C4-2B (cell line): ENCODE measurements at regions not wholly inside any gene's neighbourhood (a gene's known extent, or its start where the extent isn't known, plus 50 kb on each side); places are given as distances from the start of the nearest gene placed in this dataset.

ENCODE experiments used
- H3K27ac ChIP-seq: fragments of 450-650 bp; 2 replicates; pipeline ENCODE4 v1.5.1; 2017
- ZFX ChIP-seq: fragments of 450-650 bp; IDR thresholded peaks from 2 replicates; pipeline ENCODE4 v1.6.1; 2017
- TF ChIP-seq, protein P1 (sequence below): fragments of 450-650 bp; conservative IDR thresholded peaks from 2 replicates; pipeline ENCODE4 v1.5.1; 2017; ENCODE audit warnings: mild to moderate bottlenecking

DNA sequence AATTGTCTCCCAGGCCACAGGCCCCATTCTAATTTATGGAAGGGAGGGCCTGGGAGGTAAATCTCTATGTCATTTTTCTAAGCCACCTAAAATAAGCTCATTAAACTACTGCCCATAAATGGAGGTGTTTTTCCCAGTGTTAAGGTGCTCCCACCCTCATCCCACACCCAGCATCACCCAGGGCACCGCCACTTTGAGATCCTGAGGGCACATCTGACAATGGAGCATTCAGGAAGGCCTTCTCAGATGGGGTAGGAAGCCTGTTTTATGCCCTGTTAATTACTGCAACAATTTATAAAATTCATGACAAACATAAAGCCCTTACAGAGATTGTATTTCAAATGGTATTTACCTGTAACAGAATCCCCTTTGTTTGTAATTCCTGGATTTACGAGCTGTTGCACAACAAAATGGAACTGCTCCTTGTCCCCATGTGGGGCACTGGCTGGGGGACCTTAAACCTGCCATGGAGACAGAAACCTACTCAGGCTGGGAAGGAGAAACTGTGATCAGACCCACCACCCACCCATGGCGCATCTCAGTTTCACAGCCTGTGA lies 319.5 kb upstream of the USP24 start:
- H3K27ac ChIP-seq: no peak overlapping the region
- TF ChIP-seq, protein P1, sequence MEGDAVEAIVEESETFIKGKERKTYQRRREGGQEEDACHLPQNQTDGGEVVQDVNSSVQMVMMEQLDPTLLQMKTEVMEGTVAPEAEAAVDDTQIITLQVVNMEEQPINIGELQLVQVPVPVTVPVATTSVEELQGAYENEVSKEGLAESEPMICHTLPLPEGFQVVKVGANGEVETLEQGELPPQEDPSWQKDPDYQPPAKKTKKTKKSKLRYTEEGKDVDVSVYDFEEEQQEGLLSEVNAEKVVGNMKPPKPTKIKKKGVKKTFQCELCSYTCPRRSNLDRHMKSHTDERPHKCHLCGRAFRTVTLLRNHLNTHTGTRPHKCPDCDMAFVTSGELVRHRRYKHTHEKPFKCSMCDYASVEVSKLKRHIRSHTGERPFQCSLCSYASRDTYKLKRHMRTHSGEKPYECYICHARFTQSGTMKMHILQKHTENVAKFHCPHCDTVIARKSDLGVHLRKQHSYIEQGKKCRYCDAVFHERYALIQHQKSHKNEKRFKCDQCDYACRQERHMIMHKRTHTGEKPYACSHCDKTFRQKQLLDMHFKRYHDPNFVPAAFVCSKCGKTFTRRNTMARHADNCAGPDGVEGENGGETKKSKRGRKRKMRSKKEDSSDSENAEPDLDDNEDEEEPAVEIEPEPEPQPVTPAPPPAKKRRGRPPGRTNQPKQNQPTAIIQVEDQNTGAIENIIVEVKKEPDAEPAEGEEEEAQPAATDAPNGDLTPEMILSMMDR: no peak
- TF ChIP-seq ZFX: no peak

DNA sequence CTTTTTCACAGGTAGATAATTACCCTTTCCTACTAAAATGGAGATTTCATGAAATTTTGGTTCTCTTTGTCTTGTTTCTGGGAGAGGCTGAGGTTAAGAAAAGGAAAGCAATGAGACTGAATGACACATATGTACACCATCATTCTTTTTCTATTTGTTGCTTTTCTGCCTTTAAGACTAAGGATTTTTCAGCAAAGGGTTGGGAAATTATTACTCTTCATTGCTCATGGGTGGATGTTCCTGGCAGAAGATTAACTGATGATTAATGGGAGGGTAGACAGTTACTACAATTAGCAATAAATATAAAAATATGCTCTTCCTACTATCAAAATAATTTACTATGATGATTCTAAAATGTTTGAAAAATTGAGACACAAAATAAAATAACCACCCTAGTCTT lies 316.5 kb upstream of the USP24 start:
- TF ChIP-seq, protein P1: no peak
- TF ChIP-seq ZFX: no peak

DNA sequence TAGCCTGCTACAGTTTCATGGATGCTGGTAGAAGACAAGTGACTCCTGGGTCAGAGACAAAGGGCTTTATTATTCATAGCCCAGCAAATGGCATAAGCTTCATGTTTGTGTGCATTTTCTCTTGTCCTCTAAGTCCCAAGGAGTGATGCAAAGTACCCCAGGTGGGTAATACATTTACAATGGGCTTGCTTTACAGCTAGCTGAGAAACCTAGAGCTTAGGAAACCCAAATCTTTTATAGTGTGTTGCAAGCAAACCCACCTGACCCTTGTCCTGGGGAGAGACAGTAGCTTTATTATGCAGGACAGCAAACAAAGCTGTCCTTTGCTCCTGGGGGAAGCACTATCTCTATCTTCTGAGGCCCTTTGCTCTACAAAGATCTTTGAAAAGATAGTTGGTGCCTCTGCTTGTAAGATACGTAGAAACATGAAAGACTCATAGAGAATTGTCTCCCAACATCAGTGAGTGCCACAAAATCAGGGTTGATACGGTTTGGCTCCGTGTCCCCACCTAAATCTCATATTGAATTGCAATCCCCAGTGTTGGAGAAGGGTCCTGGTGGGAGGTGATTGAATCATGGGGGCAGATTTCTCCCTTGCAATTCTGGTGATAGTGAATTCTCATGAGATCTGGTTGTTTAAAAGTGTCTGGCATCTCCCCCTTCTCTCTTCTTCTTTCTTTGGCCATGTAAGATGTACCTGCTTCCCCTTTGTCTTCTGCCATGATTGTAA lies 315.8 kb upstream of the USP24 start:
- no peak overlapping the region for H3K27ac ChIP-seq
- TF ChIP-seq, protein P1: no peak
- no peak for TF ChIP-seq ZFX

More for the DNA sequence above, 316.5 kb upstream of the USP24 start:
- no peak overlapping the region for H3K27ac ChIP-seq

DNA sequence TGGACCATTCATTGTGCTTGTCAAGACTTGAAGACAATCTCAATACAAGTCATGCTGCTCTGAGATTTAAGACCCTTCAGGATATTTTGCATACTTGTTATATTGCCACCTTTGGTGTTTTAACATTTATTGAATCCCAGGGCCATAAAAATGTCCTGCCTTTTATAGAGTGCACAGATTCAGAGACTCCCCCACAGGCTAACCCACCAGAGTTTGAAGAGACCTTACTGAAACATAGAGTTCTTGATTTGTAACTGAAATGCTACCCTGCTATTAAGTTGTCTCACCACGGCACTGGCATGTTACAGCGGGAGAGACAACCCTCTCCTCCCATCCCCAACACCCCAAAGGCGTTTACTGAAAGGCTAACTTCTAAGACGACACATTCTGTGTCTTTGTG lies 313.9 kb upstream of the USP24 start:
- no peak overlapping the region for H3K27ac ChIP-seq
- no peak for TF ChIP-seq ZFX
- TF ChIP-seq, protein P1: no peak

DNA sequence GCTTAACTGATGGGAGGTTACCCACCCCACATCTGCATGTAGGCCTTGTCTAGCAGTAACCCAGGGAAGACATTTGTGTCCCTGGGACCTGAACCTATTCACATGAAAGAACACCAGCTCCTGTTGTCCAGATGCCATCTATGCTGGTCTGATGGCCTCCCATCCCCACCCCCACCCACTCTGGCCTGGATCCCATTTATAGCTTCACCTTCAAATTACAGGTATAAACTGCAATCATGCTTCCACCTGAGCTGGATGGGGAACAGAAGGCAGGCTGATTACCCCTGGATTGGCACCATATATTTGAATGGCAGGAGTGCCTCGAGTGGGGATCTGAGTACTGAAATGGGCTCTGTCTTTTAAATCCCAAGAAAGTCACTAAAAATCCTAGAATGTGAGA lies 312.7 kb upstream of the USP24 start:
- H3K27ac ChIP-seq: no peak overlapping the region
- no peak for TF ChIP-seq ZFX
- TF ChIP-seq, protein P1: no peak

DNA sequence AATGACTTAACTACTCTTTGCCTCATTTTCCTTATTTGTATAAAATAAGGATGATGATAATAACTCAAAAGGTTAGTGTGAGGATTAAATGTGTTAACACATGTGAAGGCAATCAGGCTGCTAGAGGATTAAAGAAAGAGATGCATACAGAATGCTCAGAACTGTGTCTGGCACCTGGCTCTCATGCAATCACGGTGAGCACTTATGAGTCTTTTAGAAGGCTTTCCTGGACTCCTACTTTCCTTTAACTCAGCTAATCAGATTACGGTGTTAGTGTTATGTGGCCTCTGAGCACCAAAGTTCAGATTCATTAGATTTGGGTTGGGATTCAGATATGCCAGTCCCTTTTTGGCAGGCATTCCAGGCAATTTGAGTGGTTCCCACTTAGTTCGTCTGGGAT lies 311.6 kb upstream of the USP24 start:
- no peak overlapping the region for H3K27ac ChIP-seq
- TF ChIP-seq, protein P1: no peak
- no peak for TF ChIP-seq ZFX

DNA sequence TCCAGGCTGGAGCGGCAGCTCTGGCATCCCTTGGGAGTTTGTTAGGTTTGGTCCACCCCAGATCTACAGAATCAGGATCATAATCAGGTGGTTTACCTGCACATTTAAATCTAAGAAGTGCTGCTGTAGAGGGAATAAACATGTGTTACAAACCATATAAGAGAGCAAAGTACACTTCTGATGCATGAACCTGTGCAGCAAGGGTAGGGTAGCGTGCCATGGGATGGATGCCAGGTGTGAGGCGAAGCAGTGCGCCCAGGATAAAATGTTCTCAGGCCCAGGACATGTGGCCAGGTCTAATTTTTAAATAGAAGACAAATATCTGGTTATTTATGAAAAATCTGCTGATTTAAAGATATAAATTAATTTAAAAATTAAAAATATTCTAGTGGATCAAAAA lies 308.8 kb upstream of the USP24 start:
- TF ChIP-seq, protein P1: no peak
- TF ChIP-seq ZFX: no peak
- H3K27ac ChIP-seq: no peak overlapping the region
